HFFc6 (cell line): ENCODE measurements at regions not wholly inside any gene's neighbourhood (a gene's known extent, or its start where the extent isn't known, plus 50 kb on each side); places are given as distances from the start of the nearest gene placed in this dataset.
A peak's percentile ranks its signal among the peaks of the same experiment; 100 is the strongest.

Experiments
- DNase-seq: peaks from one replicate; pipeline ENCODE4 v3.0.0-alpha.2; 2018
- H3K27ac Mint-ChIP-seq: 2 replicates; pipeline ENCODE4 v1.8.0; 2020; ENCODE audit warnings: mild to moderate bottlenecking, mixed read lengths
- H3K27me3 Mint-ChIP-seq: 2 replicates; pipeline ENCODE4 v1.8.0; 2021; ENCODE audit warnings: mild to moderate bottlenecking, moderate library complexity, mixed read lengths; ENCODE audit not compliant: insufficient read depth
- H3K36me3 Mint-ChIP-seq: 2 replicates; pipeline ENCODE4 v1.8.0; 2021; ENCODE audit warnings: low read depth, mixed read lengths
- H3K4me1 Mint-ChIP-seq: 2 replicates; pipeline ENCODE4 v1.8.0; 2020; ENCODE audit warnings: low read depth, mixed read lengths
- H3K4me3 Mint-ChIP-seq: 2 replicates; pipeline ENCODE4 v1.8.0; 2020; ENCODE audit warnings: mild to moderate bottlenecking, moderate library complexity, mixed read lengths
- H3K9me3 Mint-ChIP-seq: 2 replicates; pipeline ENCODE4 v1.8.0; 2020; ENCODE audit warnings: mild to moderate bottlenecking, mixed read lengths
- TF ChIP-seq, protein P1 (sequence below): fragments of 200-600 bp; sonication (generic); IDR thresholded peaks from 2 replicates; pipeline ENCODE4 v1.5.0; 2021; ENCODE audit warnings: antibody characterized with exemption, mild to moderate bottlenecking

DNA sequence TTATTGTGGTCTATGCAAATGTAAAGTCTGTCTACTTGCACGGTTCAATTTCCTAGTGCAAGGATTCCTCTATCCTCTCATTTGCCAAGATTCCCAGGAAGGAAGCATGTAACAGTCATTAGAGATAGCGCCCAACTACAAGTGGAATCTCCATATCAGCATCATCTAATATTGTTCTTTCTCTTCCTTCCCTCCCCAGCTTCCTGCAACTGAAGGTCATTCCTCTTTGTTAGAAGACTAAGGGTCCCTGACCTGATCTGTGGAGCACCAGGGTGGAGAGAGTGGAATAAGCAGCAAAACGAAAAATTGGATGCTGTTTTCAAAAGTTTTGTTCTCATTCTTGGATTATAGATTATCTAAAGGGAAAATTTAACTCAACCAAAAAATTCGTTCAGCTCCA lies 714.0 kb downstream of the DIAPH3 start:
- no peak overlapping the region for H3K27ac Mint-ChIP-seq
- H3K4me1 Mint-ChIP-seq: peaks cover 57% of the 10 kb centered on the region
- no peaks in the 10 kb centered on the region for H3K9me3 Mint-ChIP-seq
- TF ChIP-seq, protein P1, sequence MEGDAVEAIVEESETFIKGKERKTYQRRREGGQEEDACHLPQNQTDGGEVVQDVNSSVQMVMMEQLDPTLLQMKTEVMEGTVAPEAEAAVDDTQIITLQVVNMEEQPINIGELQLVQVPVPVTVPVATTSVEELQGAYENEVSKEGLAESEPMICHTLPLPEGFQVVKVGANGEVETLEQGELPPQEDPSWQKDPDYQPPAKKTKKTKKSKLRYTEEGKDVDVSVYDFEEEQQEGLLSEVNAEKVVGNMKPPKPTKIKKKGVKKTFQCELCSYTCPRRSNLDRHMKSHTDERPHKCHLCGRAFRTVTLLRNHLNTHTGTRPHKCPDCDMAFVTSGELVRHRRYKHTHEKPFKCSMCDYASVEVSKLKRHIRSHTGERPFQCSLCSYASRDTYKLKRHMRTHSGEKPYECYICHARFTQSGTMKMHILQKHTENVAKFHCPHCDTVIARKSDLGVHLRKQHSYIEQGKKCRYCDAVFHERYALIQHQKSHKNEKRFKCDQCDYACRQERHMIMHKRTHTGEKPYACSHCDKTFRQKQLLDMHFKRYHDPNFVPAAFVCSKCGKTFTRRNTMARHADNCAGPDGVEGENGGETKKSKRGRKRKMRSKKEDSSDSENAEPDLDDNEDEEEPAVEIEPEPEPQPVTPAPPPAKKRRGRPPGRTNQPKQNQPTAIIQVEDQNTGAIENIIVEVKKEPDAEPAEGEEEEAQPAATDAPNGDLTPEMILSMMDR: no peak
- DNase-seq: no peak
- no peaks in the 10 kb centered on the region for H3K36me3 Mint-ChIP-seq
- H3K4me3 Mint-ChIP-seq: no peak overlapping the region
- H3K27me3 Mint-ChIP-seq: peaks cover 5% of the 10 kb centered on the region

DNA sequence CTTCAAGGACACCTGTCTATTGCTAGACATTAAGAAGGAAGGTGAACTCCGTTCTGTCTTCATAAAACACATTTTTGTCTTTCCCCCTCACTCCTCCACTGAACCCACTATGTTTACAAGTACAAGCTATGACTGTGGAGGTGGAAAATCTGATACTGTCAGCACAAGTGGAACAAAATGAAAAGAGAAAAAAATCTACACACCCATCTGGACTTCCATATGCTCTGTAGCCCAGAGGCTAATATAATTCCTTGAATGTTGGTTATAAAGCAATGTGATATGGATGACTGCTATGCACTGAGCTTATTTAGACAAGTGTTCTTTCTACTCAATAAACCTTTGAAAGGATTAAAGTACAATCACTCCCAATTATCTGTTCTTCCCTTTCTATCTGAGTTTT lies 713.5 kb downstream of the DIAPH3 start:
- Mint-ChIP-seq H3K9me3 (no peaks in the 10 kb centered on the region), H3K27ac (no peak overlapping the region), H3K4me1 (peaks cover 57% of the 10 kb centered on the region), H3K4me3 (no peak overlapping the region), H3K36me3 (no peaks in the 10 kb centered on the region), H3K27me3 (peaks cover 5% of the 10 kb centered on the region)
- no peak for DNase-seq
- TF ChIP-seq, protein P1: no peak

DNA sequence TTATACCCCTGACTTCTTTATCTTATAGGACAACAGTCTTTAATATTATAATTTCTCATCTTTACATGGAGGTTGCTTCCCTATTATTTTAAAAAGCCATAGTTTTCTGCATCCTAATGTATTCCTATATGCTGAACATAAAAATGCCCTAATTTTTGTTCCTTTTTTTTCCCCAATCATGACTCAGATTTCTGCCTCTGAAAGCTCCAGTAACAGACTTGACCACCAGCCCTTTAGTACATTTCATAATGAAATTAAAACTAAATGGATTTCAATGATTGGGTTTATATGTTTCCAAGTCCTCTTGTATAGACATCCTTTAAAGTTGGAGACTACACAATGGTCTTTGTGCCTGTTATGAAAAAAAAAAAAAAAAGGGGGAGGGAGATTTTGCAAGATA lies 712.5 kb downstream of the DIAPH3 start:
- H3K9me3 Mint-ChIP-seq: no peaks in the 10 kb centered on the region
- H3K4me3 Mint-ChIP-seq: no peak overlapping the region
- H3K27ac Mint-ChIP-seq: no peak overlapping the region
- peaks cover 53% of the 10 kb centered on the region for H3K4me1 Mint-ChIP-seq
- DNase-seq: no peak
- H3K27me3 Mint-ChIP-seq: peaks cover 5% of the 10 kb centered on the region
- TF ChIP-seq, protein P1: no peak
- no peaks in the 10 kb centered on the region for H3K36me3 Mint-ChIP-seq

DNA sequence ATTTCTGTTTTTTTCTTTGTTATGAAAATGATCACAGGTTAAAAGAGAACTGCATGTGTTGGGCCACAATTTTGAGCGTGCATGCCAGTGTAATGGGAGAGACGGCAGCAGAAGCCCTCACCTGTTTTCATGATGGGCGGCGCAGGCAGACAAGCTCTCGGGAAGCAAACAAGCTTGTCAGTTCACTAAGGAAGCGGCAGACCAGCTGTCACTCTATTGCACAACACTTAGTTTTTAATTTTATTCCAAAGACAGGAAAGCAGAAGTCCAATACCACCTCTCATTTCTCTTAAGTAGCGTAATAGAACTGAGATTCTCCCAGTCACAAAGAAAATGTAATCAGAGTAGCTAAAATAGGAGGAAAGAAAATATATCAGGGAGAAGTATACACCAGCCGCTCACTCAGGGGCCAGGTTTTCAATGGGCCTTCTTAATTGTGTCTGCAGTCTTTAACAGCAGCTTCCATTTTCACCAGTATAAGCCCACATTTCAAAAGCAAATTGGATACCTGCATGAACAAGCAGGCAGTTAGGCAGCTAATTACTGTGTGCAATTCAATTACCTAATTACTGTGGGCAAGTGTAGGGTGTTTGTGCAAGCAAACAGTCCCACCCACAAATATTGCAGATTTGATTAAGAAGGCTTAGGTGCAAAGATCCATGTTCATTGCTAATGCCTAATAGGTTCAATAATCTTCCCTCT lies 711.4 kb downstream of the DIAPH3 start:
- Mint-ChIP-seq H3K36me3 (no peaks in the 10 kb centered on the region), H3K4me3 (no peak overlapping the region), H3K27me3 (peaks cover 5% of the 10 kb centered on the region), H3K27ac (no peak overlapping the region), H3K4me1 (peaks cover 42% of the 10 kb centered on the region), H3K9me3 (no peaks in the 10 kb centered on the region)
- DNase-seq: no peak
- TF ChIP-seq, protein P1: no peak

DNA sequence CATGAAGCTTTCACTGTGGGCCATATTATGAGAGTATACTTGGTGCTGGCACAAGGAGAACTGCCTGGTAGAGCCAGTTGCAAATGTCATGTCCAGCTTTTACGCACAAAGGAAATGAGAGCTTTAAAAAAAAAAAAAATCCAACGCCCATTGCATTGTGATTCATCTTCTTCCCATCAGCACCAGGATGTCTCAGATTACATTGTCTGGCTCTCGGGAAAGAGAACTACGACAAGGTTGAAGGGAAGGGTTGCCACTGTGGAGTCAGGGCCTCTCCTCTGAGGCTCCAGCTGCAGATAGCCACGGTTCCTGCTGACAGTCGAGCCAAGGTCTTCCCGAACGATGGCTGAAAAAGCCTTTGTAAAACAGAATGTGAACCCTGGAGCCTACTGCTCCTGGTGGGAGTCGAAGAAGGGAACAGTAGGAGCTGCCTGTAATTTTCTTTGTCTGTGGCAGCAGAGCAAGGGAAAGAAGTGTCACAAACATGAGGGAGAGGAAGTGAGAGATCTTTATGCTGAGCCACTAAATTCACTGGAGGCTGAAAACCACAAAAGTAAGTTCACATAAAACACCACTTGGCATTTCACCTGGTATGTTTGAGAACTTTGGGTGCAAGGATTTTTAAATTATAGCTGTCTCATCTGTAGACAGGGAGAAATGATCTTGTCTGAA lies 704.7 kb downstream of the DIAPH3 start:
- TF ChIP-seq, protein P1: no peak
- H3K36me3 Mint-ChIP-seq: no peaks in the 10 kb centered on the region; the same call in 1 of the 2 replicates
- H3K9me3 Mint-ChIP-seq: peaks cover 6% of the 10 kb centered on the region
- DNase-seq: peak; percentile 59
- H3K27me3 Mint-ChIP-seq: no peaks in the 10 kb centered on the region
- H3K27ac Mint-ChIP-seq: peak overlapping the region; percentile 97
- H3K4me3 Mint-ChIP-seq: peak overlapping the region; percentile 82
- peaks cover 31% of the 10 kb centered on the region for H3K4me1 Mint-ChIP-seq
